ENCODE measurements at regions not wholly inside any gene's neighbourhood (a gene's known extent, or its start where the extent isn't known, plus 50 kb on each side); places are given as distances from the start of the nearest gene placed in this dataset.

- TF ChIP-seq CTCF (conservative IDR thresholded peaks at IDR 0.05 in 1 of 2, IDR thresholded peaks at IDR 0.05 in 1 of 2; ENCODE audit: low read depth in 1 of 2, low read length in 2 of 2) (no peak), EZH2 (IDR thresholded peaks at IDR 0.05; ENCODE audit: low read length, missing control alignments) (no peak)
These were observed 80.9 kb upstream of the KYNU start for GRCh38 chr2:142796588-142796987.
